ENCODE measurements at regions not wholly inside any gene's neighbourhood (a gene's known extent, or its start where the extent isn't known, plus 50 kb on each side); places are given as distances from the start of the nearest gene placed in this dataset.
"Not testable (repeated sequence)": the region's sequence is repeated elsewhere in the genome, so short reads cannot be mapped to it uniquely, and the experiment has no call there.

GRCh38 chr3:198109883-198110282 is 149.9 kb downstream of the LMLN start:
- peaks cover 0 to 10% (median 0%) of the 10 kb centered on the region in 4 donors for H3K9me3 ChIP-seq
- no peaks in the 10 kb centered on the region for H3K4me1 ChIP-seq
- TF ChIP-seq POLR2A (IDR thresholded peaks at IDR 0.05) = no peak
- no peak for TF ChIP-seq CTCF (IDR thresholded peaks at IDR 0.05)
- H3K36me3 ChIP-seq = no peaks in the 10 kb centered on the region
- H3K27me3 ChIP-seq = peaks cover 4 to 26% of the 10 kb centered on the region in 2 donors
- H3K4me3 ChIP-seq = no peak overlapping the region
- H3K27ac ChIP-seq = no peak overlapping the region
- no peak for DNase-seq

GRCh38 chr3:198112031-198112430 is 152.0 kb downstream of the LMLN start:
- no peak overlapping the region for H3K4me3 ChIP-seq
- no peak overlapping the region for H3K27ac ChIP-seq
- no peaks in the 10 kb centered on the region for H3K4me1 ChIP-seq
- no peak for DNase-seq
- peaks cover 0 to 10% (median 0%) of the 10 kb centered on the region in 4 donors for H3K9me3 ChIP-seq
- H3K36me3 ChIP-seq = no peaks in the 10 kb centered on the region
- peaks cover 4 to 26% of the 10 kb centered on the region in 2 donors for H3K27me3 ChIP-seq
- TF ChIP-seq CTCF (IDR thresholded peaks at IDR 0.05) = no peak

GRCh38 chr3:198113206-198114053 is 153.4 kb downstream of the LMLN start:
- TF ChIP-seq CTCF (IDR thresholded peaks at IDR 0.05) = no peak
- TF ChIP-seq POLR2A (IDR thresholded peaks at IDR 0.05) = no peak
- Histone ChIP-seq H3K27me3 (peaks cover 4 to 26% of the 10 kb centered on the region in 2 donors), H3K36me3 (no peaks in the 10 kb centered on the region), H3K4me3 (peak overlapping the region in 2 of 4 donors; percentile 19 to 22), H3K4me1 (no peaks in the 10 kb centered on the region), H3K9me3 (peaks cover 0 to 10% (median 0%) of the 10 kb centered on the region in 4 donors), H3K27ac (no peak overlapping the region)
- DNase-seq = no peak

GRCh38 chr3:198114516-198114915 is 154.5 kb downstream of the LMLN start:
- DNase-seq, H3K36me3 ChIP-seq, H3K4me3 ChIP-seq, H3K27ac ChIP-seq, H3K4me1 ChIP-seq, H3K9me3 ChIP-seq: not testable (repeated sequence)
- H3K27me3 ChIP-seq = peaks cover 4 to 26% of the 10 kb centered on the region in 2 donors

GRCh38 chr3:198122184-198122583 is 162.2 kb downstream of the LMLN start:
- not testable (repeated sequence) for H3K27me3 ChIP-seq, H3K36me3 ChIP-seq, H3K4me1 ChIP-seq, H3K27ac ChIP-seq, DNase-seq, H3K9me3 ChIP-seq, H3K4me3 ChIP-seq

GRCh38 chr3:198137038-198137835 is 177.2 kb downstream of the LMLN start:
- not testable (repeated sequence) for H3K36me3 ChIP-seq, H3K4me3 ChIP-seq, DNase-seq, H3K27ac ChIP-seq, H3K9me3 ChIP-seq, H3K27me3 ChIP-seq, H3K4me1 ChIP-seq

- not testable (repeated sequence) for H3K9me3 ChIP-seq, H3K27me3 ChIP-seq, H3K4me1 ChIP-seq, H3K4me3 ChIP-seq, H3K27ac ChIP-seq, H3K36me3 ChIP-seq, DNase-seq
Observed at GRCh38 chr3:198138205-198138604, 178.2 kb downstream of the LMLN start.

- not testable (repeated sequence) for H3K36me3 ChIP-seq, H3K4me3 ChIP-seq, DNase-seq, H3K9me3 ChIP-seq, H3K27ac ChIP-seq, H3K4me1 ChIP-seq, H3K27me3 ChIP-seq
Observed at GRCh38 chr3:198139037-198139436, 179.0 kb downstream of the LMLN start.

GRCh38 chr3:198139513-198140167 is 179.6 kb downstream of the LMLN start:
- not testable (repeated sequence) for H3K4me1 ChIP-seq, H3K9me3 ChIP-seq, H3K4me3 ChIP-seq, H3K36me3 ChIP-seq, H3K27ac ChIP-seq, DNase-seq, H3K27me3 ChIP-seq

- not testable (repeated sequence) for DNase-seq, H3K27me3 ChIP-seq, H3K4me1 ChIP-seq, H3K27ac ChIP-seq, H3K36me3 ChIP-seq, H3K9me3 ChIP-seq, H3K4me3 ChIP-seq
Observed at GRCh38 chr3:198143300-198144137, 183.5 kb downstream of the LMLN start.

Measured in Peyer's patch (tissue), 4 donors.